H9 (cell line): ENCODE measurements at regions not wholly inside any gene's neighbourhood (a gene's known extent, or its start where the extent isn't known, plus 50 kb on each side); places are given as distances from the start of the nearest gene placed in this dataset.

Experiments
- DNase-seq: peaks from one replicate; pipeline ENCODE4 v3.0.0-alpha.2; 2017
- H2AFZ ChIP-seq: one replicate; pipeline ENCODE4 v1.6.1; 2013; ENCODE audit warnings: mild to moderate bottlenecking, low read length, control low read depth, moderate library complexity
- H2AK5ac ChIP-seq: 2 replicates; pipeline ENCODE4 v1.6.1; 2013; ENCODE audit warnings: low read length, control low read depth, mixed read lengths; ENCODE audit not compliant: insufficient read length
- H2BK120ac ChIP-seq: one replicate; pipeline ENCODE4 v1.6.1; 2013; ENCODE audit warnings: low read depth, mild to moderate bottlenecking, low read length, control low read depth, inconsistent platforms; ENCODE audit not compliant: poor library complexity, severe bottlenecking
- H2BK12ac ChIP-seq: 2 replicates; pipeline ENCODE4 v1.6.1; 2013; ENCODE audit warnings: low read length, control low read depth, mixed read lengths, low read depth; ENCODE audit not compliant: insufficient read length
- H2BK15ac ChIP-seq: 2 replicates; pipeline ENCODE4 v1.6.1; 2013; ENCODE audit warnings: low read depth, low read length, control low read depth
- H2BK20ac ChIP-seq: one replicate; pipeline ENCODE4 v1.6.1; 2013; ENCODE audit warnings: low read depth, mild to moderate bottlenecking, low read length, control low read depth, inconsistent platforms; ENCODE audit not compliant: poor library complexity, severe bottlenecking
- H2BK5ac ChIP-seq: 2 replicates; pipeline ENCODE4 v1.6.1; 2013; ENCODE audit warnings: low read length, control low read depth, mixed read lengths; ENCODE audit not compliant: insufficient read length
- H3K14ac ChIP-seq: 2 replicates; pipeline ENCODE4 v1.6.1; 2013; ENCODE audit warnings: low read length, control low read depth; ENCODE audit not compliant: insufficient read depth
- H3K18ac ChIP-seq: 2 replicates; pipeline ENCODE4 v1.6.1; 2013; ENCODE audit warnings: low read depth, mild to moderate bottlenecking, mixed read lengths, low read length, control low read depth; ENCODE audit not compliant: insufficient read length
- H3K23ac ChIP-seq: 2 replicates; pipeline ENCODE4 v1.6.1; 2013; ENCODE audit warnings: low read length, control low read depth, mixed read lengths, low read depth; ENCODE audit not compliant: insufficient read length
- H3K23me2 ChIP-seq: 2 replicates; pipeline ENCODE4 v1.6.1; 2013; ENCODE audit warnings: low read depth, mild to moderate bottlenecking, mixed read lengths, low read length, control low read depth; ENCODE audit not compliant: insufficient read length, poor library complexity, severe bottlenecking
- H3K27ac ChIP-seq: 2 replicates; pipeline ENCODE4 v1.5.1; 2013; ENCODE audit warnings: low read length, control low read depth, mixed read lengths, low read depth; ENCODE audit not compliant: insufficient read length
- H3K27me3 ChIP-seq: 2 replicates; pipeline ENCODE4 v1.6.1; 2013; ENCODE audit warnings: low read length, control low read depth, inconsistent platforms; ENCODE audit not compliant: insufficient read depth
- H3K4ac ChIP-seq: 2 replicates; pipeline ENCODE4 v1.6.1; 2013; ENCODE audit warnings: low read depth, mild to moderate bottlenecking, control low read depth, inconsistent platforms, low read length, moderate library complexity
- H3K4me1 ChIP-seq: 2 replicates; pipeline ENCODE4 v1.6.1; 2013; ENCODE audit warnings: low read length, control low read depth, inconsistent platforms; ENCODE audit not compliant: insufficient read depth
- H3K4me2 ChIP-seq: 2 replicates; pipeline ENCODE4 v1.6.1; 2013; ENCODE audit warnings: low read length, control low read depth, mixed read lengths; ENCODE audit not compliant: insufficient read length, insufficient read depth
- H3K56ac ChIP-seq: 2 replicates; pipeline ENCODE4 v1.6.1; 2013; ENCODE audit warnings: low read depth, mild to moderate bottlenecking, mixed read lengths, low read length, control low read depth; ENCODE audit not compliant: insufficient read length
- H3K79me1 ChIP-seq: 2 replicates; pipeline ENCODE4 v1.6.1; 2013; ENCODE audit warnings: low read depth, mild to moderate bottlenecking, moderate library complexity, low read length, control low read depth, inconsistent platforms; ENCODE audit not compliant: insufficient read depth, poor library complexity, severe bottlenecking
- H3K79me2 ChIP-seq: 2 replicates; pipeline ENCODE4 v1.6.1; 2013; ENCODE audit warnings: low read length, control low read depth, inconsistent platforms; ENCODE audit not compliant: insufficient read depth
- H3K9ac ChIP-seq: 2 replicates; pipeline ENCODE4 v1.6.1; 2013; ENCODE audit warnings: low read length, control low read depth, mixed read lengths; ENCODE audit not compliant: insufficient read length; ENCODE audit errors: extremely low read depth
- H3K9me3 ChIP-seq: one replicate; pipeline ENCODE4 v1.6.1; 2013; ENCODE audit warnings: low read depth, low read length, inconsistent platforms; ENCODE audit not compliant: control insufficient read depth
- H3T11ph ChIP-seq: one replicate; pipeline ENCODE4 v1.6.1; 2013; ENCODE audit warnings: mild to moderate bottlenecking, low read length, control low read depth, inconsistent platforms
- H4K20me1 ChIP-seq: one replicate; pipeline ENCODE4 v1.6.1; 2013; ENCODE audit not compliant: control insufficient read depth, insufficient read length, insufficient read depth
- H4K5ac ChIP-seq: 2 replicates; pipeline ENCODE4 v1.6.1; 2013; ENCODE audit warnings: low read depth, mild to moderate bottlenecking, mixed read lengths, low read length, control low read depth; ENCODE audit not compliant: insufficient read length
- H4K8ac ChIP-seq: replicated peaks from 2 replicates; pipeline ENCODE4 v1.6.1; 2013; ENCODE audit warnings: low read length, control low read depth, mixed read lengths, low read depth; ENCODE audit not compliant: insufficient read length
- H4K91ac ChIP-seq: 2 replicates; pipeline ENCODE4 v1.6.1; 2013; ENCODE audit warnings: low read depth, mild to moderate bottlenecking, moderate library complexity, mixed read lengths, low read length, control low read depth; ENCODE audit not compliant: insufficient read length
- H3K27ac Mint-ChIP-seq, 3 experiments: 2 replicates in 2 of 3; 3 replicates in 1 of 3; pipeline ENCODE4 v1.8.0; 2020 to 2021; ENCODE audit warnings: mixed read lengths in 3 of 3, mild to moderate bottlenecking in 1 of 3, moderate library complexity in 1 of 3
- H3K27me3 Mint-ChIP-seq: 2 replicates; pipeline ENCODE4 v1.8.0; 2021; ENCODE audit warnings: low read depth, mild to moderate bottlenecking, moderate library complexity, mixed read lengths
- H3K36me3 Mint-ChIP-seq, 3 experiments: 2 replicates in 2 of 3; 3 replicates in 1 of 3; pipeline ENCODE4 v1.8.0; 2020 to 2021; ENCODE audit warnings: low read depth in 3 of 3, mixed read lengths in 3 of 3; ENCODE audit not compliant: insufficient read depth in 1 of 3
- H3K4me1 Mint-ChIP-seq, 2 experiments: 2 replicates each; pipeline ENCODE4 v1.8.0; 2020; ENCODE audit warnings: mixed read lengths in 2 of 2
- H3K4me3 Mint-ChIP-seq, 2 experiments: 2 replicates in 1 of 2; 3 replicates in 1 of 2; pipeline ENCODE4 v1.8.0; 2020 to 2021; ENCODE audit warnings: mild to moderate bottlenecking in 2 of 2, mixed read lengths in 2 of 2, moderate library complexity in 1 of 2
- H3K9me3 Mint-ChIP-seq, 2 experiments: 2 replicates in 1 of 2; 3 replicates in 1 of 2; pipeline ENCODE4 v1.8.0; 2020; ENCODE audit warnings: mild to moderate bottlenecking in 2 of 2, mixed read lengths in 2 of 2, moderate library complexity in 1 of 2
- WGBS: extraction: QIAGEN DNeasy Blood & Tissue Kit; methylation state at CpG from one replicate; pipeline ENCODE4 v1.1.7; 2013; ENCODE audit warnings: missing lambda C conversion rate, low lambda C conversion rate, mixed read lengths; ENCODE audit not compliant: insufficient read length; ENCODE audit errors: extremely low coverage; 5-methylcytosine and 5-hydroxymethylcytosine counted together
- TF ChIP-seq, protein P1 (sequence below): fragments of 200-600 bp; sonication (generic); conservative IDR thresholded peaks from 3 replicates; pipeline ENCODE4 v1.8.0; 2021; ENCODE audit warnings: antibody characterized with exemption, mild to moderate bottlenecking

DNA sequence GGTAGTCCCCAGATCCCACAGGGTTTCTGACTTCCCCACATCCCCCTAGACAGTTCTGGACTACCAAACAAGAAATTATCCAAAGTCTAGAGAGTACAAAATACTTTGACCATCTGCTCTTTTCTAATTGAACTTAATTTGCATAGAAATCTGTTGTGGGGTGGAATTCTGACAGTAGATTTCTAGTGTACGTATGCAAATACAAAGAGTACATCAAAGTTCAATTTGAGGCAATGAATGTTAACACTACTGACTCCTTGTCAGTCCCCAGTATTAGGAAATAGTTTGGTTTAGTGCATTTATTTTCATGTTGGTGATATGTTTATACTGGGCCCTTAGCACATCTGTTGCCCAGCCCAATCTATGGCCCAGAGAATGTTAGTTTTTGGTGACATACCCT lies 292.6 kb downstream of the CETN3 start:
- Mint-ChIP-seq H3K36me3 (no peaks in the 10 kb centered on the region), H3K4me3 (no peak overlapping the region), H3K4me1 (peaks cover 3 to 9% of the 10 kb centered on the region in 2 experiments; a peak in 3 of 4 replicates), H3K27ac (no peak overlapping the region), H3K27me3 (no peaks in the 10 kb centered on the region), H3K9me3 (no peaks in the 10 kb centered on the region)
- Histone ChIP-seq H2AK5ac (no peak overlapping the region), H4K5ac (no peak overlapping the region), H3K18ac (no peak overlapping the region), H2BK15ac (no peak overlapping the region), H3K4me1 (no peaks in the 10 kb centered on the region), H3K23ac (no peak overlapping the region), H3K79me1 (no peaks in the 10 kb centered on the region), H3K79me2 (no peaks in the 10 kb centered on the region), H3K27me3 (no peaks in the 10 kb centered on the region), H3K4ac (no peak overlapping the region), H4K8ac (no peak overlapping the region), H4K91ac (no peak overlapping the region), H3K9ac (no peak overlapping the region), H3K4me2 (no peak overlapping the region), H2BK12ac (no peak overlapping the region), H3K14ac (no peak overlapping the region), H2BK120ac (no peak overlapping the region), H3K56ac (no peak overlapping the region), H2BK5ac (no peak overlapping the region), H3K23me2 (no peaks in the 10 kb centered on the region), H3T11ph (no peak overlapping the region), H3K27ac (no peak overlapping the region), H4K20me1 (no peaks in the 10 kb centered on the region), H2AFZ (no peak overlapping the region), H2BK20ac (no peak overlapping the region), H3K9me3 (no peaks in the 10 kb centered on the region)
- TF ChIP-seq, protein P1, sequence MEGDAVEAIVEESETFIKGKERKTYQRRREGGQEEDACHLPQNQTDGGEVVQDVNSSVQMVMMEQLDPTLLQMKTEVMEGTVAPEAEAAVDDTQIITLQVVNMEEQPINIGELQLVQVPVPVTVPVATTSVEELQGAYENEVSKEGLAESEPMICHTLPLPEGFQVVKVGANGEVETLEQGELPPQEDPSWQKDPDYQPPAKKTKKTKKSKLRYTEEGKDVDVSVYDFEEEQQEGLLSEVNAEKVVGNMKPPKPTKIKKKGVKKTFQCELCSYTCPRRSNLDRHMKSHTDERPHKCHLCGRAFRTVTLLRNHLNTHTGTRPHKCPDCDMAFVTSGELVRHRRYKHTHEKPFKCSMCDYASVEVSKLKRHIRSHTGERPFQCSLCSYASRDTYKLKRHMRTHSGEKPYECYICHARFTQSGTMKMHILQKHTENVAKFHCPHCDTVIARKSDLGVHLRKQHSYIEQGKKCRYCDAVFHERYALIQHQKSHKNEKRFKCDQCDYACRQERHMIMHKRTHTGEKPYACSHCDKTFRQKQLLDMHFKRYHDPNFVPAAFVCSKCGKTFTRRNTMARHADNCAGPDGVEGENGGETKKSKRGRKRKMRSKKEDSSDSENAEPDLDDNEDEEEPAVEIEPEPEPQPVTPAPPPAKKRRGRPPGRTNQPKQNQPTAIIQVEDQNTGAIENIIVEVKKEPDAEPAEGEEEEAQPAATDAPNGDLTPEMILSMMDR = no peak
- no peak for DNase-seq
- no CpG with 5 or more reads among the region's 1 CpG for WGBS
